Astrocyte (in vitro differentiated cells and primary cell): ENCODE measurements at regions not wholly inside any gene's neighbourhood (a gene's known extent, or its start where the extent isn't known, plus 50 kb on each side); places are given as distances from the start of the nearest gene placed in this dataset.

Experiments used
- CTCF ChIP-seq: IDR thresholded peaks from 2 replicates; pipeline ENCODE4 v1.5.1; 2011; ENCODE audit warnings: low read depth, mild to moderate bottlenecking, inconsistent platforms, low read length, moderate library complexity; ENCODE audit not compliant: insufficient read depth
- EZH2 ChIP-seq: IDR thresholded peaks from 2 replicates; pipeline ENCODE4 v1.6.1; 2012; ENCODE audit warnings: mild to moderate bottlenecking, low read length, inconsistent platforms; ENCODE audit not compliant: insufficient read depth

- TF ChIP-seq CTCF: no peak
- TF ChIP-seq EZH2: no peak
Measured at GRCh38 chr17:31792007-31792585, 66.9 kb downstream of the COPRS start.
